ENCODE measurements at regions not wholly inside any gene's neighbourhood (a gene's known extent, or its start where the extent isn't known, plus 50 kb on each side); places are given as distances from the start of the nearest gene placed in this dataset.

- H3K27ac ChIP-seq: no peak overlapping the region
- no peak for TF ChIP-seq CTCF (IDR thresholded peaks at IDR 0.05)
- no peak for TF ChIP-seq ZFX (IDR thresholded peaks at IDR 0.05; ENCODE audit: borderline replicate concordance)
Measured at GRCh38 chr21:41585199-41585994, 77.4 kb upstream of the TMPRSS2 start.

- H3K27ac ChIP-seq: no peak overlapping the region
Measured at GRCh38 chr21:41584603-41585176, 76.7 kb upstream of the TMPRSS2 start.

GRCh38 chr21:41583274-41583790 is 75.4 kb upstream of the TMPRSS2 start:
- peak overlapping the region; percentile 48 for H3K27ac ChIP-seq
- no peak for TF ChIP-seq CTCF (IDR thresholded peaks at IDR 0.05)
- TF ChIP-seq ZFX (IDR thresholded peaks at IDR 0.05; ENCODE audit: borderline replicate concordance): no peak

More at GRCh38 chr21:41584603-41585176, 76.7 kb upstream of the TMPRSS2 start:
- TF ChIP-seq CTCF (IDR thresholded peaks at IDR 0.05) (no peak), ZFX (IDR thresholded peaks at IDR 0.05; ENCODE audit: borderline replicate concordance) (no peak)

GRCh38 chr21:41582866-41583265 is 74.9 kb upstream of the TMPRSS2 start:
- TF ChIP-seq CTCF (IDR thresholded peaks at IDR 0.05) (no peak), ZFX (IDR thresholded peaks at IDR 0.05; ENCODE audit: borderline replicate concordance) (no peak)

GRCh38 chr21:41582298-41582840 is 74.4 kb upstream of the TMPRSS2 start:
- peak overlapping the region; percentile 48; the same call in 1 of the 2 replicates for H3K27ac ChIP-seq
- no peak for TF ChIP-seq CTCF (IDR thresholded peaks at IDR 0.05)
- TF ChIP-seq ZFX (IDR thresholded peaks at IDR 0.05; ENCODE audit: borderline replicate concordance): no peak

More at GRCh38 chr21:41582866-41583265, 74.9 kb upstream of the TMPRSS2 start:
- peak overlapping the region; percentile 48 for H3K27ac ChIP-seq

GRCh38 chr21:41581592-41582228 is 73.8 kb upstream of the TMPRSS2 start:
- no peak overlapping the region for H3K27ac ChIP-seq
- TF ChIP-seq ZFX (IDR thresholded peaks at IDR 0.05; ENCODE audit: borderline replicate concordance): no peak
- no peak for TF ChIP-seq CTCF (IDR thresholded peaks at IDR 0.05)
